ENCODE measurements at regions not wholly inside any gene's neighbourhood (a gene's known extent, or its start where the extent isn't known, plus 50 kb on each side); places are given as distances from the start of the nearest gene placed in this dataset.

- TF ChIP-seq, protein P1, sequence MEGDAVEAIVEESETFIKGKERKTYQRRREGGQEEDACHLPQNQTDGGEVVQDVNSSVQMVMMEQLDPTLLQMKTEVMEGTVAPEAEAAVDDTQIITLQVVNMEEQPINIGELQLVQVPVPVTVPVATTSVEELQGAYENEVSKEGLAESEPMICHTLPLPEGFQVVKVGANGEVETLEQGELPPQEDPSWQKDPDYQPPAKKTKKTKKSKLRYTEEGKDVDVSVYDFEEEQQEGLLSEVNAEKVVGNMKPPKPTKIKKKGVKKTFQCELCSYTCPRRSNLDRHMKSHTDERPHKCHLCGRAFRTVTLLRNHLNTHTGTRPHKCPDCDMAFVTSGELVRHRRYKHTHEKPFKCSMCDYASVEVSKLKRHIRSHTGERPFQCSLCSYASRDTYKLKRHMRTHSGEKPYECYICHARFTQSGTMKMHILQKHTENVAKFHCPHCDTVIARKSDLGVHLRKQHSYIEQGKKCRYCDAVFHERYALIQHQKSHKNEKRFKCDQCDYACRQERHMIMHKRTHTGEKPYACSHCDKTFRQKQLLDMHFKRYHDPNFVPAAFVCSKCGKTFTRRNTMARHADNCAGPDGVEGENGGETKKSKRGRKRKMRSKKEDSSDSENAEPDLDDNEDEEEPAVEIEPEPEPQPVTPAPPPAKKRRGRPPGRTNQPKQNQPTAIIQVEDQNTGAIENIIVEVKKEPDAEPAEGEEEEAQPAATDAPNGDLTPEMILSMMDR (IDR thresholded peaks at IDR 0.05), result no peak
- H3K27me3 Mint-ChIP-seq (ENCODE audit: low read depth in 2 of 2), result peaks cover 0 to 13% of the 10 kb centered on the region in 2 donors
- no peak for DNase-seq
Measured at GRCh38 chr10:131546086-131546810, 234.7 kb upstream of the TCERG1L start.

DNA sequence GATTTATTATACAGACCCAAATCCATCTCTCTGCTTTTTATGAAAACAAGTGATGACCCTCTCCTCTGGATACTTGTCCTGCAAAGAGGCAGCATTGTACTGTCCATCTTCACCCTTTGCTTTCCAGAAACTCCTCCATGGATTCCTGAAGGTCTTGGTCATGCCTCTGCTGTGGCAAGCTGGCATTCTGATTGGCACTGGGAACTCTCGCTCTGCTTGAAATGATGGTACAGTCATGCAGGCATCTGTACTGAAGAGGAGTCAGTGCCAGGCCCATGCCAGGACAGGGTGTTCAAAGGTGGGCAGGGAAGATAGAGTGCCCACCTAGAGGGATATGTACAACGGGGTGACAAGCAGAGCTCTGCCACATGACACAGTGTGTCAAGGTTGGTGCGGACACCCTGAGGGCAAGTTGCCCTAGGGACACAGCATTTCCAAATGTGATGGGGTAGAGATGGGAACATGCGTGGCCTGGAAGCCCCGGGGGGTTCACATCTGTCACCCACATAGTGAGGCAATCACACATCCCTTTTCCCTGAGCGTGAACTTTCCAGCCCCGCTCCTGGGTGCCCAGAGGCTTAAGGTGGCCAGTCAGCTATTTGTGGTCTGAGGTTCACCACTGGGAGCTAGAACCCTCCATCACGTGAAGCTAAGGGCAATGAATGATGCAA lies 235.7 kb upstream of the TCERG1L start:
- no peak overlapping the region for H3K27ac ChIP-seq (ENCODE audit: low read length)
- H3K9me3 ChIP-seq (ENCODE audit: control insufficient read depth, insufficient read depth, low read length), result no peaks in the 10 kb centered on the region
- H3K4me1 ChIP-seq (ENCODE audit: control insufficient read depth, insufficient read depth, low read length), result no peaks in the 10 kb centered on the region
- Mint-ChIP-seq H3K27ac (no peak overlapping the region), H3K4me3 (no peak overlapping the region), H3K9me3 (no peaks in the 10 kb centered on the region), H3K36me3 (no peaks in the 10 kb centered on the region), H3K27me3 (ENCODE audit: low read depth in 2 of 2) (peaks cover 0 to 12% of the 10 kb centered on the region in 2 donors), H3K4me1 (no peaks in the 10 kb centered on the region)
- no peak for DNase-seq
- no peak overlapping the region for H3K4me3 ChIP-seq (ENCODE audit: low read length)
- TF ChIP-seq, protein P1 (IDR thresholded peaks at IDR 0.05), result no peak
- no peaks in the 10 kb centered on the region for H3K27me3 ChIP-seq (ENCODE audit: control insufficient read depth, insufficient read depth, low read length)
- intact Hi-C loops (cut with micrococcal nuclease), result no loop called here
- 84% methylated on average over 8 of the region's 8 CpGs for WGBS (ENCODE audit: insufficient coverage)
- no peak for ATAC-seq
- H3K36me3 ChIP-seq (ENCODE audit: control insufficient read depth, insufficient read depth, low read length), result no peaks in the 10 kb centered on the region

More at GRCh38 chr10:131546086-131546810, 234.7 kb upstream of the TCERG1L start:
- no peaks in the 10 kb centered on the region for H3K9me3 ChIP-seq (ENCODE audit: control insufficient read depth, insufficient read depth, low read length)
- Mint-ChIP-seq H3K4me3 (no peak overlapping the region), H3K27ac (no peak overlapping the region), H3K9me3 (no peaks in the 10 kb centered on the region), H3K36me3 (no peaks in the 10 kb centered on the region), H3K4me1 (no peaks in the 10 kb centered on the region)
- H3K36me3 ChIP-seq (ENCODE audit: control insufficient read depth, insufficient read depth, low read length), result no peaks in the 10 kb centered on the region
- H3K4me1 ChIP-seq (ENCODE audit: control insufficient read depth, insufficient read depth, low read length), result no peaks in the 10 kb centered on the region
- H3K27me3 ChIP-seq (ENCODE audit: control insufficient read depth, insufficient read depth, low read length), result no peaks in the 10 kb centered on the region
- no peak overlapping the region for H3K4me3 ChIP-seq (ENCODE audit: low read length)
- H3K27ac ChIP-seq (ENCODE audit: low read length), result no peak overlapping the region
- ATAC-seq, result no peak
- intact Hi-C loops (cut with micrococcal nuclease), result no loop called here
- WGBS (ENCODE audit: insufficient coverage), result 79% methylated on average over 13 of the region's 13 CpGs

DNA sequence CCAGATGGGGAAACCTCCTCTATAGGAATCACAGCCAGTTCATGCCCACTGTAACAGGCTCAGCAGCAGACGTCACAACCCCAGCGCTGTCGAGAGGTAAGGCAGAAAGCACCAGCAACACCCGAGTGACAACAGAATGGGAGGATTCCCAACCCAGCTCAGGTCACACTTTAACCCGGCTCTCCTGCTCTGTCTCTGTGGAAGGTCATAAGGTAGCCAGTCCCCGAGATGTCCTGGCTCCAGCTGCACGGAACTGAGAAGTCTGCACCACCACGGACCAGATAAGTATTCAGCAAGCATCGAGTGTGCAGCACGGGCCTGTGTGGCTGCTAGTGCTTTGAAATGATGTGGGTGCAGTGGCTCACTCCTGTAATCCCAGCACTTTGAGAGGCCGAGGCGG lies 236.7 kb upstream of the TCERG1L start:
- H3K9me3 Mint-ChIP-seq, result no peaks in the 10 kb centered on the region
- no peaks in the 10 kb centered on the region for H3K4me1 Mint-ChIP-seq
- WGBS (ENCODE audit: insufficient coverage), result 84% methylated on average over 12 of the region's 12 CpGs
- DNase-seq (no peak), ATAC-seq (no peak)
- H3K27me3 ChIP-seq (ENCODE audit: control insufficient read depth, insufficient read depth, low read length), result no peaks in the 10 kb centered on the region
- no peak overlapping the region for H3K27ac Mint-ChIP-seq
- TF ChIP-seq, protein P1 (IDR thresholded peaks at IDR 0.05), result no peak
- no peaks in the 10 kb centered on the region for H3K4me1 ChIP-seq (ENCODE audit: control insufficient read depth, insufficient read depth, low read length)
- H3K9me3 ChIP-seq (ENCODE audit: control insufficient read depth, insufficient read depth, low read length), result no peaks in the 10 kb centered on the region
- no peak overlapping the region for H3K27ac ChIP-seq (ENCODE audit: low read length)
- H3K36me3 Mint-ChIP-seq, result no peaks in the 10 kb centered on the region
- H3K36me3 ChIP-seq (ENCODE audit: control insufficient read depth, insufficient read depth, low read length), result no peaks in the 10 kb centered on the region
- intact Hi-C loops (cut with micrococcal nuclease), result no loop called here
- H3K4me3 Mint-ChIP-seq, result no peak overlapping the region
- H3K4me3 ChIP-seq (ENCODE audit: low read length), result no peak overlapping the region
- H3K27me3 Mint-ChIP-seq (ENCODE audit: low read depth in 2 of 2), result peaks cover 0 to 5% of the 10 kb centered on the region in 2 donors

All from natural killer cell (primary cell).